Gastrocnemius medialis (tissue), 4 donors: ENCODE measurements at regions not wholly inside any gene's neighbourhood (a gene's known extent, or its start where the extent isn't known, plus 50 kb on each side); places are given as distances from the start of the nearest gene placed in this dataset.

Source experiments
- ATAC-seq, 2 donors: fragments of 150-250 bp; one replicate each; pipeline ENCODE4 v1.9.1; 2016
- DNase-seq, 2 donors: peaks; one replicate each; pipeline ENCODE4 v3.0.0-alpha.2; 2019
- H3K27ac ChIP-seq, 4 donors: fragments of 200-600 bp; sonication (generic); 1 replicate in 1 of 4; 2 replicates in 3 of 4; pipeline ENCODE4 v1.5.1; 2016 to 2018; ENCODE audit warnings: mild to moderate bottlenecking in 2 of 4, moderate library complexity in 1 of 4
- H3K27me3 ChIP-seq, 3 donors: fragments of 200-600 bp; sonication (generic) in 2 of 3; 1 replicate in 1 of 3; 2 replicates in 2 of 3; pipeline versions ENCODE4 v1.5.1 to v1.6.0; 2016 to 2019; ENCODE audit warnings: mild to moderate bottlenecking in 1 of 3, moderate library complexity in 1 of 3
- H3K36me3 ChIP-seq, 2 donors: fragments of 200-600 bp; sonication (generic) in 1 of 2; one replicate each; pipeline ENCODE4 v1.5.1; 2017 to 2018
- H3K4me1 ChIP-seq, 2 donors: fragments of 200-600 bp; sonication (generic) in 1 of 2; one replicate each; pipeline ENCODE4 v1.5.1; 2016 to 2017; ENCODE audit warnings: mild to moderate bottlenecking in 2 of 2
- H3K4me3 ChIP-seq, 4 donors: fragments of 200-600 bp; sonication (generic) in 3 of 4; 1 replicate in 1 of 4; 2 replicates in 3 of 4; pipeline ENCODE4 v1.5.1; 2016 to 2019; ENCODE audit warnings: mild to moderate bottlenecking in 2 of 4
- H3K9me3 ChIP-seq, 3 donors: fragments of 200-600 bp; sonication (generic) in 2 of 3; 1 replicate in 1 of 3; 2 replicates in 2 of 3; pipeline ENCODE4 v1.5.1; 2016 to 2019
- POLR2A ChIP-seq, 2 donors: fragments of 450-650 bp; IDR thresholded peaks; one replicate each; pipeline ENCODE4 v1.6.1; 2017; ENCODE audit warnings: antibody characterized with exemption in 2 of 2, mild to moderate bottlenecking in 2 of 2, moderate library complexity in 2 of 2
- in situ Hi-C, 4 donors: fragments of 200-750 bp; cut with MboI; loops; one replicate each; pipeline versions ENCODE4 v1.15.0 to v1.8.0; 2017; ENCODE audit warnings: low sequenced_read_pairs in 4 of 4
- intact Hi-C: fragments of 100-400 bp; cut with DNase I; formaldehyde crosslinking; loops from one replicate; pipeline ENCODE4 v1.15.1; 2023; ENCODE audit warnings: low total_unique reads
- TF ChIP-seq, protein P1 (sequence below), 5 experiments: fragments of 450-650 bp in 3 of 5; fragments of 200-600 bp in 2 of 5; sonication (generic) in 2 of 5; IDR thresholded peaks in 4 of 5; conservative IDR thresholded peaks in 1 of 5; 1 replicate in 4 of 5; 2 replicates in 1 of 5; pipeline ENCODE4 v1.5.1; 2016 to 2019; ENCODE audit warnings: antibody characterized with exemption in 5 of 5, mild to moderate bottlenecking in 3 of 5, moderate library complexity in 3 of 5

DNA sequence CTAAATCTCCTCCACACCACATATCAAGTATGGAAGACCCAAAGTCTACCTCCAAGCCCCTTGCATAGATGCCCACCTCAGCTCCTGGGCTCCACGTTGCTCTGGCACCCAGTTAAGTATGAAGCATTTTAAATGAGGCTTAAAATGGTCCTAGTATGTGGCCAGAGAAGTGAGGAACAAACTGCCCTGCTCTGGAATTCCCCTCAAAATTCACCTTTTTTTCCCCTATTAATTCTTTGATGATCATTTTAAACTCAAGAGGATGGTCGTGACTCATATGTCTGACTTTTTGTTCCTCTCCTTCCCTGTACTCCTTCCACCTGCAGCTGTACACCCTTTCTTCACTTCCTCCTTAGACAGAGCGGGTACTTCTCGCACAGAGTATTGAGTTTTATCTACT, 234.5 kb upstream of the MYOCD start:
- no peaks in the 10 kb centered on the region for H3K9me3 ChIP-seq
- H3K27me3 ChIP-seq = no peaks in the 10 kb centered on the region
- in situ Hi-C loops (no loop called here), intact Hi-C loops (no loop called here)
- DNase-seq (no peak), ATAC-seq (no peak)
- no peaks in the 10 kb centered on the region for H3K36me3 ChIP-seq
- TF ChIP-seq, protein P1, sequence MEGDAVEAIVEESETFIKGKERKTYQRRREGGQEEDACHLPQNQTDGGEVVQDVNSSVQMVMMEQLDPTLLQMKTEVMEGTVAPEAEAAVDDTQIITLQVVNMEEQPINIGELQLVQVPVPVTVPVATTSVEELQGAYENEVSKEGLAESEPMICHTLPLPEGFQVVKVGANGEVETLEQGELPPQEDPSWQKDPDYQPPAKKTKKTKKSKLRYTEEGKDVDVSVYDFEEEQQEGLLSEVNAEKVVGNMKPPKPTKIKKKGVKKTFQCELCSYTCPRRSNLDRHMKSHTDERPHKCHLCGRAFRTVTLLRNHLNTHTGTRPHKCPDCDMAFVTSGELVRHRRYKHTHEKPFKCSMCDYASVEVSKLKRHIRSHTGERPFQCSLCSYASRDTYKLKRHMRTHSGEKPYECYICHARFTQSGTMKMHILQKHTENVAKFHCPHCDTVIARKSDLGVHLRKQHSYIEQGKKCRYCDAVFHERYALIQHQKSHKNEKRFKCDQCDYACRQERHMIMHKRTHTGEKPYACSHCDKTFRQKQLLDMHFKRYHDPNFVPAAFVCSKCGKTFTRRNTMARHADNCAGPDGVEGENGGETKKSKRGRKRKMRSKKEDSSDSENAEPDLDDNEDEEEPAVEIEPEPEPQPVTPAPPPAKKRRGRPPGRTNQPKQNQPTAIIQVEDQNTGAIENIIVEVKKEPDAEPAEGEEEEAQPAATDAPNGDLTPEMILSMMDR (IDR thresholded peaks at IDR 0.05 in 4 of 5, conservative IDR thresholded peaks at IDR 0.05 in 1 of 5) = no peak
- TF ChIP-seq POLR2A (IDR thresholded peaks at IDR 0.05) = no peak
- H3K27ac ChIP-seq = no peak overlapping the region
- no peak overlapping the region for H3K4me3 ChIP-seq
- H3K4me1 ChIP-seq = no peaks in the 10 kb centered on the region

DNA sequence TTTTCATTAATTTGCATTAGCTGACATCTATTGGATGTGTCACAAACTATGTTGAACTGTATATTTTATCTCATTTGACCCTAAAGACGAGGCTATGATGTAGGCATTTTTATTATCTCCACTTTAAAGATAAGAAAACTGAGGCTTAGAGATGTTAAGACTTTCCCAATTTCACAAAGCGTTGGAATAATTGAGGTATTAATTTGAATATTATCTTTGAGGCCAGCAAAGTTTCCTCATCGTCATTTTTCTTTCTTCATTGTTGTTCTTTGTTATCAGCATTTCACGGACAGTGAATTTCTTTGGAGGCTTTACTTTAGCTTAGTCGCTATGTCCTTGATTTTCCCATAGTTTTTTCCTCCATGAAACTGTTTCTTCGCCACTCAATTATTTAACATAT, 227.5 kb upstream of the MYOCD start:
- H3K9me3 ChIP-seq = no peaks in the 10 kb centered on the region
- in situ Hi-C loops (no loop called here), intact Hi-C loops (no loop called here)
- no peaks in the 10 kb centered on the region for H3K36me3 ChIP-seq
- H3K4me1 ChIP-seq = no peaks in the 10 kb centered on the region
- no peak for TF ChIP-seq POLR2A (IDR thresholded peaks at IDR 0.05)
- TF ChIP-seq, protein P1 (IDR thresholded peaks at IDR 0.05 in 4 of 5, conservative IDR thresholded peaks at IDR 0.05 in 1 of 5) = no peak
- no peaks in the 10 kb centered on the region for H3K27me3 ChIP-seq
- H3K4me3 ChIP-seq = no peak overlapping the region
- no peak overlapping the region for H3K27ac ChIP-seq
- DNase-seq = no peak
- no peak for ATAC-seq

DNA sequence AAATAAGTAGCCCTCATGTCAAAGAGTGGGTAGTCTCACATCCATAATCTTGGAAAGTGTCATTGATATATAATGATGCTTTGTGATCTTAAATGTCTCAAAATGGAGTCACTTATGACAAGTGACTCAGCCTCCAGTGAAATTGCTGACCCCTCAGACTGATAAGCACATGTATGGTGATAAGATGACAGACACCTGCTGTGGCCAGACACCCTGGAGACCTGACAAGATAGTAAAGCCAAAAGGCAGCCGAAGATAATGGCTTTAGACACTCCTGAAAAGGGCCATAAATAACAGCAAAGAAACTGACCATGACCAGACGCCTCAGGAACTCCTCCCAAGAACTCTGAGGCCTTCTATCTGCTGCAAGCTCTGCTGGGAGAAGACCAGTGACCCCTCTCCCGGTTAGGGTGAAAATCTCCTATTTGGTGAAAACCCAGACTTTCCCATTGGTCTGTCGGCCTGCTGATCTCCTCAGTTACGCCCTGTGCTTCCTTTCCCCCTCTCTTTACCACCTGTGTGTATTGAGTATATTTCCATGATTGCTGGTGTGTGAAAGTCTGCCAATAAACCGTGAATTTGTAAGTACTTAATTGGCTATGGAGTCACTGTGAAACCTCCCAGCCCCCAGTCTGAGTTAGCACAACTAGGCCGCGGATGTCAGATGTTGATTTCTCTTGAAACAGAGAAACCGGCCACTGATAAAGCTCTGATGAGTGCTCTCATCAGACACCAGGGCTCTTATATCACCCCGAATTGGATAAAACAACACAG, 226.7 kb upstream of the MYOCD start:
- no peaks in the 10 kb centered on the region for H3K27me3 ChIP-seq
- H3K9me3 ChIP-seq = no peaks in the 10 kb centered on the region
- ATAC-seq (no peak), DNase-seq (no peak)
- no peaks in the 10 kb centered on the region for H3K36me3 ChIP-seq
- no peak for TF ChIP-seq POLR2A (IDR thresholded peaks at IDR 0.05)
- TF ChIP-seq, protein P1 (IDR thresholded peaks at IDR 0.05 in 4 of 5, conservative IDR thresholded peaks at IDR 0.05 in 1 of 5) = no peak
- no peak overlapping the region for H3K4me3 ChIP-seq
- in situ Hi-C loops (no loop called here), intact Hi-C loops (no loop called here)
- no peak overlapping the region for H3K27ac ChIP-seq
- H3K4me1 ChIP-seq = no peaks in the 10 kb centered on the region

DNA sequence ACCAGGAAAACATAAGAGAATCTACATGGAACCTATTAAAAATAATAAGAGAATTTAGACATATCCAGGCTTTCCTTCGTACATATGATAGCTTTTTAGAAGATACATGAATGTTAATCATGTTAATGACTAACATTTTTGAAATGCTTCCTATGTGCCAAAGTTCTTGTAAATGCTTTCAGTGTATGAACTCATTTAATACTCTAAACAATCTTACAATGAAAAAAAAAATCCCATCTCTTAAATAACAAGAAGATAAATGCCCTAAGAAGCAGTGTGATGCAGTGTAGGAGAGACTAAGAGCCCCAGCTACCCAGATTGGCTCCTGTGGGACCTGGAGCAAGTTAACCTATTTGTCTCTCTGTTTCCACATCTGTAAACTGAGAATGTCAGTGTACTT, 220.4 kb upstream of the MYOCD start:
- Histone ChIP-seq H3K27me3 (no peaks in the 10 kb centered on the region), H3K36me3 (no peaks in the 10 kb centered on the region), H3K9me3 (no peaks in the 10 kb centered on the region), H3K4me1 (no peaks in the 10 kb centered on the region), H3K27ac (no peak overlapping the region), H3K4me3 (no peak overlapping the region)
- DNase-seq (no peak), ATAC-seq (no peak)
- in situ Hi-C loops (no loop called here), intact Hi-C loops (no loop called here)
- TF ChIP-seq, protein P1 (IDR thresholded peaks at IDR 0.05 in 4 of 5, conservative IDR thresholded peaks at IDR 0.05 in 1 of 5) = no peak
- TF ChIP-seq POLR2A (IDR thresholded peaks at IDR 0.05) = no peak

DNA sequence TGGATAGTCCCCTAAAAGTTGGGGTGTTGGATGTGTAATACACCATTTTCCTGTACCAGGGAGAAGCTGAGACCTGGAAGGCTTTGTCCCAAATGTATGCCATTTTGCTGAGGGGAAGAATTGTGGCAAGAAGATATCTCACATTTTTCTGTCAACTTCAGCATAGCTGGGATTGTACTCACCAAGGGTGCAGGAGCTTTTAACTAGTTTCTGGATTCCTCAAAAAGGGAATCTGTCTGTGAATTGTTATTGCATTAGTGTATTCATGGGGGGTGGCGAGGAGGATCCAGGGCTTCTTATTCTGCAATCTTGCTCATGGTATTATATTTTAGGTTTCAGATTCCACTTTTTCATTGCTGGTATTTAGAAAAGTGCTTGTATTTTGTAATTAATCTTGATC, 208.2 kb upstream of the MYOCD start:
- H3K27me3 ChIP-seq = no peaks in the 10 kb centered on the region
- no peak for ATAC-seq
- in situ Hi-C loops = no loop called here

More for the DNA sequence above, 208.2 kb upstream of the MYOCD start:
- no peak for TF ChIP-seq POLR2A (IDR thresholded peaks at IDR 0.05)
- TF ChIP-seq, protein P1 (IDR thresholded peaks at IDR 0.05 in 4 of 5, conservative IDR thresholded peaks at IDR 0.05 in 1 of 5) = no peak
- H3K27ac ChIP-seq = no peak overlapping the region
- DNase-seq = no peak
- no peak overlapping the region for H3K4me3 ChIP-seq
- intact Hi-C loops = no loop called here
- no peaks in the 10 kb centered on the region for H3K36me3 ChIP-seq
- no peaks in the 10 kb centered on the region for H3K9me3 ChIP-seq
- no peaks in the 10 kb centered on the region for H3K4me1 ChIP-seq
